ENCODE measurements at regions not wholly inside any gene's neighbourhood (a gene's known extent, or its start where the extent isn't known, plus 50 kb on each side); places are given as distances from the start of the nearest gene placed in this dataset.
A peak's percentile ranks its signal among the peaks of the same experiment; 100 is the strongest.

GRCh38 chr9:1939466-1939865, 75.7 kb upstream of the SMARCA2 start:
- Histone ChIP-seq H3K36me3 (ENCODE audit: control insufficient read depth in 2 of 2, extremely low read depth in 1 of 2, insufficient read depth in 2 of 2, low read length in 2 of 2) (no peaks in the 10 kb centered on the region), H3K4me1 (ENCODE audit: control insufficient read depth, extremely low read depth, insufficient read depth, low read length) (no peaks in the 10 kb centered on the region), H3K9me3 (ENCODE audit: control insufficient read depth, low read depth, low read length) (no peaks in the 10 kb centered on the region), H3K9me1 (ENCODE audit: control insufficient read depth, extremely low read depth, insufficient read depth, low read length) (no peaks in the 10 kb centered on the region), H3K79me2 (ENCODE audit: control insufficient read depth, insufficient read depth, low read length) (no peaks in the 10 kb centered on the region), H3K9ac (ENCODE audit: control insufficient read depth, extremely low read depth, insufficient read depth, low read length) (no peak overlapping the region), H2AFZ (ENCODE audit: control insufficient read depth, low read length) (no peak overlapping the region), H3K27ac (ENCODE audit: control insufficient read depth, insufficient read depth, low read length) (no peak overlapping the region), H3K4me3 (ENCODE audit: control insufficient read depth in 2 of 3, extremely low read depth in 1 of 3, insufficient read depth in 2 of 3, low read depth in 1 of 3, low read length in 3 of 3) (no peak overlapping the region), H3K4me2 (ENCODE audit: control insufficient read depth, extremely low read depth, insufficient read depth, low read depth, low read length) (no peak overlapping the region), H4K20me1 (ENCODE audit: control insufficient read depth, extremely low read depth, insufficient read depth, low read length) (no peaks in the 10 kb centered on the region), H3K27me3 (ENCODE audit: control insufficient read depth, extremely low read depth, insufficient read depth, low read length) (peaks cover 6% of the 10 kb centered on the region)
- dilution Hi-C loops (cut with MboI; ENCODE audit: extremely low pct_ligation_motif_present, low sequenced_read_pairs) = no loop called here
- no peak for DNase-seq (ENCODE audit: low read depth, low spot score)
- no peak for FAIRE-seq
- no peak for TF ChIP-seq EZH2 (IDR thresholded peaks at IDR 0.05; ENCODE audit: low read length)

GRCh38 chr9:1939926-1940368, 75.2 kb upstream of the SMARCA2 start:
- Histone ChIP-seq H3K27ac (ENCODE audit: control insufficient read depth, insufficient read depth, low read length) (no peak overlapping the region), H4K20me1 (ENCODE audit: control insufficient read depth, extremely low read depth, insufficient read depth, low read length) (no peaks in the 10 kb centered on the region), H3K4me3 (ENCODE audit: control insufficient read depth in 2 of 3, extremely low read depth in 1 of 3, insufficient read depth in 2 of 3, low read depth in 1 of 3, low read length in 3 of 3) (no peak overlapping the region), H3K9me3 (ENCODE audit: control insufficient read depth, low read depth, low read length) (no peaks in the 10 kb centered on the region), H3K79me2 (ENCODE audit: control insufficient read depth, insufficient read depth, low read length) (no peaks in the 10 kb centered on the region), H2AFZ (ENCODE audit: control insufficient read depth, low read length) (no peak overlapping the region), H3K4me1 (ENCODE audit: control insufficient read depth, extremely low read depth, insufficient read depth, low read length) (no peaks in the 10 kb centered on the region), H3K27me3 (ENCODE audit: control insufficient read depth, extremely low read depth, insufficient read depth, low read length) (peaks cover 6% of the 10 kb centered on the region), H3K4me2 (ENCODE audit: control insufficient read depth, extremely low read depth, insufficient read depth, low read depth, low read length) (no peak overlapping the region), H3K9ac (ENCODE audit: control insufficient read depth, extremely low read depth, insufficient read depth, low read length) (no peak overlapping the region), H3K36me3 (ENCODE audit: control insufficient read depth in 2 of 2, extremely low read depth in 1 of 2, insufficient read depth in 2 of 2, low read length in 2 of 2) (no peaks in the 10 kb centered on the region), H3K9me1 (ENCODE audit: control insufficient read depth, extremely low read depth, insufficient read depth, low read length) (no peaks in the 10 kb centered on the region)
- dilution Hi-C loops (cut with MboI; ENCODE audit: extremely low pct_ligation_motif_present, low sequenced_read_pairs) = no loop called here
- TF ChIP-seq, protein P1, sequence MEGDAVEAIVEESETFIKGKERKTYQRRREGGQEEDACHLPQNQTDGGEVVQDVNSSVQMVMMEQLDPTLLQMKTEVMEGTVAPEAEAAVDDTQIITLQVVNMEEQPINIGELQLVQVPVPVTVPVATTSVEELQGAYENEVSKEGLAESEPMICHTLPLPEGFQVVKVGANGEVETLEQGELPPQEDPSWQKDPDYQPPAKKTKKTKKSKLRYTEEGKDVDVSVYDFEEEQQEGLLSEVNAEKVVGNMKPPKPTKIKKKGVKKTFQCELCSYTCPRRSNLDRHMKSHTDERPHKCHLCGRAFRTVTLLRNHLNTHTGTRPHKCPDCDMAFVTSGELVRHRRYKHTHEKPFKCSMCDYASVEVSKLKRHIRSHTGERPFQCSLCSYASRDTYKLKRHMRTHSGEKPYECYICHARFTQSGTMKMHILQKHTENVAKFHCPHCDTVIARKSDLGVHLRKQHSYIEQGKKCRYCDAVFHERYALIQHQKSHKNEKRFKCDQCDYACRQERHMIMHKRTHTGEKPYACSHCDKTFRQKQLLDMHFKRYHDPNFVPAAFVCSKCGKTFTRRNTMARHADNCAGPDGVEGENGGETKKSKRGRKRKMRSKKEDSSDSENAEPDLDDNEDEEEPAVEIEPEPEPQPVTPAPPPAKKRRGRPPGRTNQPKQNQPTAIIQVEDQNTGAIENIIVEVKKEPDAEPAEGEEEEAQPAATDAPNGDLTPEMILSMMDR (optimal IDR thresholded peaks at IDR 0.05 in 1 of 3, IDR thresholded peaks at IDR 0.05 in 1 of 3, conservative IDR thresholded peaks at IDR 0.05 in 1 of 3; ENCODE audit: extremely low read depth in 1 of 3, insufficient read depth in 2 of 3, low read length in 3 of 3) = peak; percentile 64 to 82 (median 78)
- no peak for TF ChIP-seq EZH2 (IDR thresholded peaks at IDR 0.05; ENCODE audit: low read length)
- DNase-seq (ENCODE audit: low read depth, low spot score) (no peak), FAIRE-seq (no peak)

- DNase-seq (ENCODE audit: low read depth, low spot score) = no peak
- Histone ChIP-seq H3K4me2 (ENCODE audit: control insufficient read depth, extremely low read depth, insufficient read depth, low read depth, low read length) (no peak overlapping the region), H3K79me2 (ENCODE audit: control insufficient read depth, insufficient read depth, low read length) (no peaks in the 10 kb centered on the region), H3K27me3 (ENCODE audit: control insufficient read depth, extremely low read depth, insufficient read depth, low read length) (peaks cover 6% of the 10 kb centered on the region), H3K27ac (ENCODE audit: control insufficient read depth, insufficient read depth, low read length) (no peak overlapping the region), H3K9ac (ENCODE audit: control insufficient read depth, extremely low read depth, insufficient read depth, low read length) (no peak overlapping the region), H3K9me1 (ENCODE audit: control insufficient read depth, extremely low read depth, insufficient read depth, low read length) (no peaks in the 10 kb centered on the region), H3K4me3 (ENCODE audit: control insufficient read depth in 2 of 3, extremely low read depth in 1 of 3, insufficient read depth in 2 of 3, low read depth in 1 of 3, low read length in 3 of 3) (no peak overlapping the region), H4K20me1 (ENCODE audit: control insufficient read depth, extremely low read depth, insufficient read depth, low read length) (no peaks in the 10 kb centered on the region), H3K4me1 (ENCODE audit: control insufficient read depth, extremely low read depth, insufficient read depth, low read length) (no peaks in the 10 kb centered on the region), H3K36me3 (ENCODE audit: control insufficient read depth in 2 of 2, extremely low read depth in 1 of 2, insufficient read depth in 2 of 2, low read length in 2 of 2) (no peaks in the 10 kb centered on the region), H3K9me3 (ENCODE audit: control insufficient read depth, low read depth, low read length) (no peaks in the 10 kb centered on the region), H2AFZ (ENCODE audit: control insufficient read depth, low read length) (no peak overlapping the region)
- FAIRE-seq = no peak
- dilution Hi-C loops (cut with MboI; ENCODE audit: extremely low pct_ligation_motif_present, low sequenced_read_pairs) = no loop called here
- TF ChIP-seq, protein P1 (optimal IDR thresholded peaks at IDR 0.05 in 1 of 3, IDR thresholded peaks at IDR 0.05 in 1 of 3, conservative IDR thresholded peaks at IDR 0.05 in 1 of 3; ENCODE audit: extremely low read depth in 1 of 3, insufficient read depth in 2 of 3, low read length in 3 of 3) = peak; percentile 6 to 13 (median 11)
- TF ChIP-seq EZH2 (IDR thresholded peaks at IDR 0.05; ENCODE audit: low read length) = no peak
Observed at GRCh38 chr9:1941989-1942388, 73.2 kb upstream of the SMARCA2 start.
